ENCODE measurements at regions not wholly inside any gene's neighbourhood (a gene's known extent, or its start where the extent isn't known, plus 50 kb on each side); places are given as distances from the start of the nearest gene placed in this dataset.
A peak's percentile ranks its signal among the peaks of the same experiment; 100 is the strongest.

DNA sequence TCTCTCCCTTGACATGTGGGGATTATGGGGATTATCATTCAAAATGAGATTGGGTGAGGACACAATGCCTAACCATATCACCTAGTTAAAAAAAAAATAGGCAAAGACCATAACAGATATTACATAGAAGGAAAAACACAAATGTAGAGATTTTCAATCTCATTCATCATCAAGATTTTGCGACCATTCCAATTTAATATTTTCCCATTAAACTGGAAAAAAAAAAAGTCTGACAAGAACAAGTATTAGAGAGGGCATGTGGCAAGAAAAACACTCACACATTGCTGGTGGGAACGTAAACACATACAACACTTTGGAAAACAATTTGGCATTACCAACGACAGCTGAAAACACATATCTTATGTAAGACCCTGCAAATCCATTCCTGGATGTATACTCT lies 71.0 kb upstream of the MYCN start:
- no peak for DNase-seq

DNA sequence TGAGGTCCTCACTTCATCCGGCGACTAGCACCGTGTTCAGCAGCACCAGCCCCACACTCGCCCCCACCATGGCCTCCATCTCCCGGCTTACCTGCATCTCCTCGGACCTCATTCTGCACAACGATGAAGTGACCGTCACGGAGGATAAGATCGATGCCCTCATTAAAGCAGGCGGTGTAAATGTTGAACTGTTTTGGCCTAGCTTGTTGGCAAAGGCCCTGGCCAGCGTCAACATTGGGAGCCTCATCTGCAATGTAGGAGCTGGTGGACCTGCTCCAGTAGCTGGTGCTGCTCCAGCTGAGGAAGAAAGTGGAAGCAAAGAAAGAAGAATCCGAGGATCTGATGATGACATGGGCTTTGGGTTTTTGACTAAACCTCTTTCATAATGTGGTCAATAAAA lies 70.5 kb upstream of the MYCN start:
- no peak for DNase-seq

DNA sequence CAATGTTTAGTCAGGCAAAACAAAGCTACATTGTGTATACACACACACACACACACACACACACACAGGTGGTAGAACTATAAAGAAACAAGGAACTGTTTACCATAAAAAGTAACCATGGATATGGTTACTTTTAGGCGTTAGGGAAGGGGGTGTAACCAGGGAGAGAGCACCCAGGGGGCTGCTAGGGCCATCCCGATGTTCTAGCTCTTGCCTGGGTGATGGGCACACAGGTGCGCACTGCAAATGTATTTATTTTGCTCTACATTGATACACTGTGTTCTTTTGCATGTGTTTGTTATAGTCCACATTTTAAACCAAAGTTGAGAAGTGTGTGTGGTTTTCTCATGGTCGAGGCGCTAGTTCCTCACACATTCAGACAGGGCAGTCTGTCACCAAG lies 69.8 kb upstream of the MYCN start:
- no peak for DNase-seq

DNA sequence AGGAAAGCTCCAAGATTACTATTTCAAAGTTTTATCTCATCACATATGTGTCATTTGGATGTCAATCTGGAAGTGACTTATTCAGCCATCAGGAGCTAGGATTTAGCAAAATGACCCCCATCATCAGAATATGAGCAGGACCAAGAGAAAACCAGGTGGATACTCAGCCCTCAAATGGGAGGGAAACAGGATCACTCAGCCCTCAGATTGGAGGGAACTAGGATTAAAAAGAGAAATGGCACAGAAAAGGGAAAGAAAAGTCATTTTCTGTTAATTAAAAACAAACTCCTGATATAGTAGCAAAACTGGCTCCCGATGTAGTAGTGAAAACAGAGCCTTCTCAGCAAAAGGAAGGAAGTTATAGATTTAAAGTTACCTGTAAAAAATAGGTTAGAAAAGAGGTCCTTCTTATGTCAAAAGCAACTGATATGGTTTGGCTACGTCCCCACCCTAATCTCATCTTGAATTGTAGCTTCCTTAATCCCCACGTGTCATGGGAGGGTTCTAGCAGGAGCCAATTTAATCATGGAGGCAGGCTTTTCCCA lies 69.0 kb upstream of the MYCN start:
- DNase-seq: no peak

DNA sequence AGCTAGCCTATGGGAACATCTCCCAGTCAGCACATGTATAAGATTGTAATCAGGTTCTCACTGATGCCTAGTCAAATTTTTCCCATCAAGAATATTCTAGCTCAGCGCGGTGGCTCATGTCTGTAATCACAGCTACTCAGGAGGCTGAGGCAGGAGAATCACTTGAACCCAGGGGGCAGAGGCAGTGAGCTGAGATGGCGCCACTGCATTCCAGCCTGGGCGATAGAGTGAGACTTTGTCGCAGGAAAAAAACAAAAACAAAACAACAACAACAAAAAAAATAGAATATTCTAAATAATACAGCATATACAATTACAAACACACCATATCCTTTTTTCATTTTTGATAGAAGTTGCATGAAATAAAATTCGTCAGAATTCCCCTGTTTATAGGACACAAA lies 67.5 kb upstream of the MYCN start:
- DNase-seq: no peak

DNA sequence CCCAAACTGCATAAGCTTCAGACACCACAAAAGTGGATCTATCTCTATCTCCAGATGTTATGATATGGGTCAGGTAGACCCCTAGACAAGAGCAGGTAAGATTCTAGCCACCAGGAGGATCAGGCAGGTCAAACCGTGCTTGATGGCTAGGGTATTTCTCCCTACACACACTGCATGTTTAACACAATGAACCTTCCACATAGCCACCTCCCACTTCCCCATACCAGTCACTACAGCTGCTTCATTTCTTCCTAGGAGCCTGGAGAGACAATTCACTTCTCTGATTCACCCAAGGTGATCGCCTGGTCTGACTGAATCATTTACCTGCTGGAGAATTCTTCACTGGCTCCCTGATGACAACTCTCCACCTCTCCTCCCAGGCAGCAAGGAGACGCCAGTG lies 66.0 kb upstream of the MYCN start:
- DNase-seq: no peak

DNA sequence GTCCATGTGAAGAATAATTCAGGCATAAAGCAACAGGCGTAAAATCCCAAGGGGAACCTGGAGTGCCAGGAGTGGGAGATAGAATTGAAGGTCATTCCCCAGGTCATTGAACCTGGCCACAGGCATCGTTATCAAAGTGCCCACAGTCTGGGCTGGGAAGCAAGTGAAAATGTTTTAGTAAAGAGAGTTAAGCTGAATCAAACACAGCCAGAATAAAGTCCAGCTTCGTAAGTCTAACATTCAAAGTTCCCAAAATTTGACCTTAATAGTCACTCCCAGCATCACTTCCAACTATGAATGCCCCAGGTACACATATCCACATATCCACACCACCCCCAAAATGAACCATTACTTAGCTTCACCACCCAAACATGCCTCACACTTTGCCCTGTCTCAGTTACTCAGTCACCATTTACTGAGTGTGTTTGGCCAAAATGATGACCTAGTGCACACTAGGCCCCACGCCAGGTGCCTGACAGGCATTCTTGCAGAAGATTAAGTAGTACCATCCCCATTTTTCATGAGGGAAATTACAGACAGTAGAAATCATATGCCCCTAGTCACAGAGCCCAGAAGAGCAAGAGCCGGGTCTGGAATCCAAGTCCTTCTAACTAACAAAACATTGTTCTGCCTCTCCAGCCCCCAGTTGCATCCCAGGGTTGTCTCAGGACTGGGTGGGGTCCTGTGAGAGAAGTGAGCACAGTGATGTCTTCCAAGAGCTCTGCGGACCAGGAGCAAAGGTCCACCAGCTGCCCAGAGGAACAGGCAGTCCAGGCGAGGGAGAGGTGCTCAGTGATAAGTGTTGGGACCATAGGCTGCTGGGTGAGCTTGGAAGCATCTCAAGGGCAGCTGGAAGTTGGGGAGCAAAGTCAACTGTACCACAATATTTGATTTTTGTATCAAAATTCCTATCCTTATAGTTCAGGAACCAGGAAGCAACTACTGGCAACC lies 65.2 kb upstream of the MYCN start:
- no peak for DNase-seq

DNA sequence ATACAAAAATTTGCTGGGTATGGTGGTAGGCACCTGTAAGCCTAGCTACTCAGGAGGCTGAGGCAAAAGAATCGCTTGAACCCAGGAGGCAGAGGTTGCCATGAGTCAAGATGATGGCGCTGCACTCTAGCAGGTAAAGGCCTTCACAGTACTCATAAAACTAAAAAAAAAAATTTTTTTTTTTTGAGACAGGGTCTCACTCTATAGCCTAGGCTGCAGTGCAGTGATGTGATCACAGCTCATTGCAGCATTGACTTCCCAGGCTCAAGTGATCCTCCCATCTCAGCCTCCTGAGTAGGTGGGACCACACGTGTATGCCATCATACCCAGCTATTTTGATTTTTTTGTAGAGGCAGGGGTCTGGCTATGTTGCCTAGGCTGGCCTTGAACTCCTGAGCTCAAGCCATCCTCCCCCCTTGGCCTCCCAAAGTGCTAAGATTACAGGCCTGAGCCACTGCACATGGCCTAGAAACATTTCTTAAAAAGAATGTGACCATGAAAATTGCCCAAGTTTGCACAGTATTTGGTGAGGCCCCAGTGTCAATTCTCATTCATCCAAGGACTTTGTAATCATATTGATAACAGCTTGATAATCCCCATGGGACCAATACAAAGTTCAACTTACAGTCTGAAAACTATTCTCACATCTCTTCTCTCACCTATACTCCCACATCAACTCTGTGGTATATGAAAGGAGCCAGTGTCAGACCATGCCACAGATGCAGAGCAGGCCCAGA lies 64.2 kb upstream of the MYCN start:
- DNase-seq: no peak

DNA sequence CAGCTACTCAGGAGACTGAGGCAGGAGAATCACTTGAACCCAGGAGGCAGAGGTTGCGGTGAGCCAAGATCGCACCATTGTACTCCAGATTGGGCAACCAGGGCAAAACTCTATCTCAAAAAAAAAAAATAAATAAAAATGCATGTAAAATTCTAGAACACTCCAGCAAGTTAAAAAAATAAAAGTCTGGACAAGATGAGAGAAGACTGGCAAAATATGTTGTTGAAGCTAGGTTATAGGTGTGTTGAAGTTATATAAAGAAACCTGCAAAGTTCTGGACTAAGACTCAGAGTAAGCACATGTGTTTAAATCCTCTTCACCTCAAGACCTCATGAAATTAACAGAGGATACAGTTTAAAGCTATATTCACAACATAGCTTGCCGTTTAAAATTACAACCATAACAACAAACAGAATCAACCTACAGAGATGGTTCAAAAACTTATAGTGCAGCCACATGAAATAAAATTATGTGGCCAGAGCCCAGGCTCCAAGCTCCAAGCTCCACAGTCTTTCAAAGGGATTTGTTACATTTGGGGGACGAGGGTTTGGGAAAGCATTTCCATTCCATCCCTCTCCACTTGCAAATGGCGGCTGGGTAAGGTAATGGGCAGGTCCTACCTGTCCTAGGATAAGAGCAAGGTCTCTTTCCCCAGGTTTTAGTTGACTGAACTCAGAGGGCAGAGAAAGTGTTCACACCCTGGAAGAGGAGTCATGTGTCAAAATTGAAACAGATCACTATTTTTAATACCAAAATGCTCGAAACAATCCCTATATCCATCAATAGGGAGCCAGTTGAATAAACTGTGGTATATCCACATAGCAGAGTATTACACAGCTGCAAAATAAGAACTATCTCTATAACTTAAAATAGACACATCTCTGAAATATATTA lies 59.9 kb upstream of the MYCN start:
- DNase-seq: no peak

DNA sequence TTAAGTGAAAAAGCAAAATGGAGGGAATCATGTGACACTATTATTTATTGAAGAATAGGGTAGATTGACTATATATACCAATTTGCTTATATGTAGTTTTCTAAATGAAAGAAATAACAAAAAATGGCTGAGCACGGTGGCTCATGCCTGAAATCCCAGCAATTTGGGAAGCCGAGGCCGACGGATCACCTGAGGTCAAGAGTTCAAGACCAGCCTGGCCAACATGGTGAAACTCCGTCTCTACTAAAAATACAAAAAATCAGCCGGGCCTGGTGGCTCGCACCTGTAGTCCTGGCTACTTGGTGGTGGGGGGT lies 59.3 kb upstream of the MYCN start:
- DNase-seq: no peak

DNA sequence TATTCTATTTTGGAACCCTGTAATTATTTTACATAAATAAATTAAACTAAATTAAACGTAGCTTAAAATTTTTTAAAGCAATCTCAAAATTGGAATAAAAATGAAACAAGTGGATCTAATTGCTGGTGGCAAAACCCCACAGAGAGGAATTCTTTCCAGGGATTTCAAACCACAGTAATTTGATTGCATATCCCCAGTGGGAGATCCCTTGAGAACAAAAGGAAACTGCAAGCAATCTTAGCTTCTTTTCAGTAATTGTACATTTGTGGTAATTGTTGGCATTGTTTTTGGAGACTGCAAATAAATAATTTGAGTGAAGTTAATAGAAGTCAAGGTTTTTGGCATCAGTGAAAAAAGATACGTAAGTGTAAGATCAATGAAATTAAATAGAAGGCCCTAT lies 58.7 kb upstream of the MYCN start:
- peak; percentile 15 for DNase-seq

DNA sequence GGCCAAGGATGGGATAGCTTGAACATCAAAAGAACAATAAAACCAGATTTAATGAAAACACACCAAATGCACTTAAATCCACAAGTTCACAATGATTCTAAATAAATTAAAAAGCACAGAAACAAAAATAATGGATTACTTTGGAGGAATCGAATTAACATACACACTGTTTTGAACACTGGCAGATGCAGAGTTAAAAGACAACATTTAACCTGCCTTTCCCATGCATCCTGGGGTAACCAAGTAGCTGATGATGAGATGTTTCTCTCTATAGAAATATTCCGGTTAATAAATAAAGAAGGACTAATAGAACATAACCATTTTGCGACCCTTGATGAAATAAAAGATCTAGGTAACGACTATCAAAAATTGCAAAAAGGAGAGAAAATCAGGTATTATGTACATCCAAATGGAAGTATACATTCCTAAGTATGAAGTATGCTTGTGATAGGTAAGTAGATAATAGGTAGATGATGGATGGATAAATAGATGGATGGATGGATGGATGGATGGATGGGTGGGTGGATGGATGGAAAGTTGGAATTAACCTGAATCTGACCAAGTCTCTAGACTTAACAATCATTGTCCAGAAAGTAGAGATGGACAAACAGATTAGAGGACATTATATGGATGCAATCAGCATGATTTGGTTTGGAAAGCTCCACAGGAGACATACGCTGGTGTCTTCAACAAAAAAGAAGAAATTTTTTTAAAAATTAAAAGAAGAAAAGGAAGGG lies 57.4 kb upstream of the MYCN start:
- DNase-seq: no peak

DNA sequence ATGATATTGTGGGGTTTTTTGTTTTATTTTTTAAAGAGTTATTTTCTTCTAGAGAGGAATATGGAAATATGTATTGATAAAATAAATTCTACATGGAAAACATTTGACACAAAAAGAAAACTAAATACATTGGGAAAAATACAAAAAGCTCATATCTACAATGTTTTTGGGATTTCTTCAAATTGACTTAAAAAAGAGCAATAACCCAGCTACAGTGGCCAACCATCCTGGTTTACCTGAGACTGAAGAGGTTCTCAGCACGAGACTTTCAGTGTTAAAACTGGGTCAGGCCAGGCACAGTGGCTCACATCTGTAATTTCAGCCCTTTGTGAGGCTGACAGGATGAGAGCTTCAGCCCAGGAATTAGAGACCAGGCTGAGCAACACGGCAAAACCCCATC lies 56.7 kb upstream of the MYCN start:
- no peak for DNase-seq

DNA sequence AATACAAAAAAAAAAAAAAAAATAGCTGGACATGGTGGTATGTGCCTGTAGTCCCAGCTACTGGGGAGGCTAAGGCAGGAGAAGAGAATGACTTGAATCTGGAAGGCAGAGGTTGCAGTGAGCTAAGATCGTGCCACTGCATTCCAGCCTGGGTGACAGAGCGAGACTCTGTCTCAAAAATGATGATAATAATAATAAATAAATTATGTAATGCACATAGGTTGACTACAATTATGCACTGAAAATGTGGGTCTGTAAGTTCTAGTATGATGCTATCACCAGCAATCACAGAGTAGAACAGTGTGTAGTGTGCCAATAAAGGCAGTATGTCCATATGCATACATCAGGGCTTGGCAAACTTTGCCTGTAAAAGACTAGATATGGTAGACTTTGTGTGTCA lies 55.6 kb upstream of the MYCN start:
- no peak for DNase-seq

DNA sequence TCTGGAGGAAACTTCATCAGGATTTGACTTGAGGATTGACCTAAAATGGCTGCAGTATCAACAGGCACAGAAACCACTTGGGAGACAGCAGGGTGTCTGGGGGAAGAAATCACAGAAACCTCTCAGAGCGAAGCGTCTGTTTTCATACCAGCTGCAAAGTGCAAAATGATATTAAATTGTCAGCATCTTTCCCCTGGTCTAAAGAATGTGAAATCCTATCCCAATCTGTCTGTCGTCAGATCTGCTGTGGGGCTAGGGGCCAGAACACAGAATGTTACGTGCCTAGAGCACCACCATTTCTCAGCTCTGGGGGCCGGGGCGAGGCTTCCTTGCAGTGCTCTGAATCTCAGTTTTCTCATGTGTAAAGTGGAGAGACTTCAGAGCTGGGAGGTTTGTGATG lies 54.1 kb upstream of the MYCN start:
- DNase-seq: no peak

DNA sequence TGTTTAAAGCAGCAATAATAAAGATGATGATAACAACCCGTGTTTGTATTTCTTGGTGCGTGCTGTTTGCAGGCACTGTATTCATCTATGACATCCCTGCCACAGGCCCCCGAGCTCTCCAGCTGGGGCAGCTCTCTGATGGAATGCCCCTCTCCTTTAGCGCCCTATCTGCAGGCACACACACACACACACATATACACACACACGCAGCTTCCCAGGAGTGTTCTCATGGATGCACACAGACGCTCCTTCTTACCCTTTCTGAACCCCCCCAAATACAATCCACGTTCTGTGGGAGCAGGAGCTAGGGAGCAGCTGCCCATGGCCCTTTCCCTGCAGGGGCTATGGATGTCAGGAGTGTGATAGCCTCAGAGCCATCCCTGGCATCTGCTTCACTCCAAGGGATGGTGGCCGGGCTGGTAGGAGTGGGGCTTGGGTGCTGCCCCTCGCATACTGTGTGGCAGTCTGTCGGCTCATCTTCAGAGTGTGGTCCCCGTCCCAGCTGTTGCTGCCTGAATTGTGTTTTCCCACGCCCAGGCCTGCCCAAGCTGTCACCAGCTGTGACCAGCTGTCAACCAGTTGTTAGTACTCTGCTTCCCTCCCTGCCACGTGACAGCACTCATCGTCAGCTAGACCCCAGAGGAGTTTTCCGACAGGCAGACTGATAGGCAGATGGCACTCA lies 50.8 kb upstream of the MYCN start:
- no peak for DNase-seq

DNA sequence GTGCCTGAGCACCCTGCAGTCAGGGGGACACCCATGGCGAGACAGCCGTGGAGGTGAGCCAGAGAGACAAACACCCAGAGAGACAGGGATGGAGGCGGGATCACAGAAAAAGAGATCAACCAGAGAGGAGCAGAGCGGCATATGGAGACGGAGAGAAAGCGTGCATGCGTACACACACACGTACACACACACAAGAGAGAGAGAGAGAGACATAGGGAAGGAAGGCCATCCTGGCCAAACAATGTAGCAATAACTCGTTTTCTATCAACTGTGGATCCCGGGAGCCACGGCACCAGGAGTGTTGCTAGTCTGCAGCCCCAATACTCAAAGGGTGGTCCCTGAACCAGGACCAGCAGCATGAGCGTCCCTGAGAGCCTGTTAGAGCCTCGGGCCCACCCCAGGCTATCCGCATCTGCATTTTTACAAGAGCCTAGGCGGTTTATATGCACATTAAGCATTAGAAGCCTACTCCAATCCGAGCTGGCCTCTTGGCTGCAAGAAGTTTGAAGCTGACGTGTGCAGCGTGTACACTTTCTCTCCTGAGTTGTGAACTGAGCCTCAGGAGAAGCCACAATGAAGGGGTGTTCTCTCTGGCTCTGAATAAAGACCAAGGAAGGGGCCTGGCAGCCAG lies 50.1 kb upstream of the MYCN start:
- DNase-seq: no peak
